ENCODE measurements at regions not wholly inside any gene's neighbourhood (a gene's known extent, or its start where the extent isn't known, plus 50 kb on each side); places are given as distances from the start of the nearest gene placed in this dataset.

DNA sequence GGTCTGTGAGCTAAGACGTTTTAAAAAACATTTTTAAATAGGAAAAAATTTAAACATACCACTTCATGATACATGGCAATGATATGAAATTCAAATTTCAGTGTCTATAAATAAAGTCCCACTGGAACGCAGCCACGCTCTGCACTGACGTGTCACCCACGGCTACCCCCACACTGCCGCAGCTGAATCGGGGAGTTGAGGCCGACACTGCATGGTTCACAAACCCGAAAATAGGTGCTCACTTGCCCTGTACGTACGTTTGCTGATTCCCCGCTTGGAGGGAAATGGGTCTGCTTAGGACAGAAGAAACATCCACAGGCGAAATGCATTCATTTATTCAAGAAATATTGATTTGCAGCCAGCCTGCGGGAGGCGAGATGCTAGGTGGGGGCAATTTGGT, 1342.3 kb downstream of the TBC1D22A start:
- no peak for TF ChIP-seq POLR2AphosphoS5 (IDR thresholded peaks at IDR 0.05; ENCODE audit: borderline replicate concordance, low read depth, low read length)
- TF ChIP-seq EZH2 (IDR thresholded peaks at IDR 0.05): no peak
